ENCODE measurements at regions not wholly inside any gene's neighbourhood (a gene's known extent, or its start where the extent isn't known, plus 50 kb on each side); places are given as distances from the start of the nearest gene placed in this dataset.

DNA sequence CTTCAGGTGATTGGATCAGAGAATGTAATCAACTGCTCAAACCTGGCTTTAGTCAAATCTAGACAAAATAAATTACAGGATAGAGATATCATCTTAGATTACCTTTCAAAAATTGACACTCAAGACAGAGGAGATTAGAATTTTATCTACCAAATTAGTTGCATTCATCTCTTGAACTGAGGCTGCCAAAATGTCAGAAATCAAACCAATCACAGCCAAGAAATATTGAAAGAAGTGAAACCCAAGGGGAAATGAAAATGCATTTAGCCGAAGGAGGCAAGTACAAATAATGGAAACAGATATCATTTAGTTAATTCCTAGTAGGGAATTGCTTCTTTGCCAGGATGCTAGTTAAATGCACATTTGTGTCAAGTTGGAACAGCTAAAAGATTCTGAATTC, 261.1 kb upstream of the PDZRN3 start:
- no peak for TF ChIP-seq POLR2A (IDR thresholded peaks at IDR 0.05; ENCODE audit: low read length)
- no peak for TF ChIP-seq GATA1 (IDR thresholded peaks at IDR 0.05; ENCODE audit: low read depth, low read length)
